SK-N-SH (cell line): ENCODE measurements at regions not wholly inside any gene's neighbourhood (a gene's known extent, or its start where the extent isn't known, plus 50 kb on each side); places are given as distances from the start of the nearest gene placed in this dataset.

Source experiments
- CTCF ChIA-PET: fragments of 300-600, 350-600 bp; formaldehyde crosslinking; extraction: SDS; loops from one replicate; lab custom pipeline; 2021; lab: Yijun Ruan, JAX
- POLR2A ChIA-PET: fragments of 350-600 bp; sonication (Branson Sonifier 250); formaldehyde crosslinking; extraction: SDS; loops from one replicate; lab custom pipeline; 2020; ENCODE audit warnings: antibody characterized with exemption, inconsistent platforms; lab: Yijun Ruan, JAX
- DNase-seq: peaks from one replicate; pipeline ENCODE4 v3.0.0; 2012
- H2AFZ ChIP-seq: fragments of 200-600 bp; sonication (generic); 2 replicates; pipeline ENCODE4 v1.8.1; 2016; ENCODE audit warnings: antibody characterized with exemption, mild to moderate bottlenecking, low read depth
- H3F3A ChIP-seq: fragments of 200-600 bp; sonication (generic); replicated peaks from 2 replicates; pipeline ENCODE3; 2016; ENCODE audit warnings: antibody characterized with exemption, mild to moderate bottlenecking; ENCODE audit not compliant: insufficient read depth
- H3K27ac ChIP-seq, 2 experiments: fragments of 200-500 bp in 1 of 2; fragments of 200-600 bp in 1 of 2; sonication (Bioruptor generic) in 1 of 2; sonication (generic), shearing (Covaris generic) in 1 of 2; 2 replicates each; pipeline versions ENCODE4 v1.5.1 to v1.6.1; 2014 to 2016; ENCODE audit warnings: low read depth in 2 of 2, inconsistent platforms in 1 of 2, low read length in 1 of 2, mild to moderate bottlenecking in 1 of 2, mixed read lengths in 1 of 2
- H3K27me3 ChIP-seq: fragments of 200-600 bp; sonication (generic), shearing (Covaris generic); 2 replicates; pipeline ENCODE4 v1.6.1; 2016; ENCODE audit warnings: mixed run types; ENCODE audit not compliant: insufficient read depth
- H3K36me3 ChIP-seq, 2 experiments: fragments of 200-500 bp in 1 of 2; fragments of 200-600 bp in 1 of 2; sonication (Bioruptor generic) in 1 of 2; sonication (generic) in 1 of 2; replicated peaks in 1 of 2; 2 replicates each; pipeline versions ENCODE3 to v1.5.1; 2014 to 2016; ENCODE audit warnings: low read length in 1 of 2, mild to moderate bottlenecking in 1 of 2; ENCODE audit not compliant: insufficient read depth in 2 of 2, control insufficient read depth in 1 of 2
- H3K4me1 ChIP-seq, 2 experiments: fragments of 200-500 bp in 1 of 2; fragments of 200-600 bp in 1 of 2; sonication (Bioruptor generic) in 1 of 2; sonication (generic), shearing (Covaris generic) in 1 of 2; 2 replicates each; pipeline versions ENCODE4 v1.5.1 to v1.6.1; 2014 to 2016; ENCODE audit warnings: low read depth in 1 of 2, low read length in 1 of 2, mixed run types in 1 of 2; ENCODE audit not compliant: insufficient read depth in 2 of 2, control insufficient read depth in 1 of 2
- H3K4me2 ChIP-seq: fragments of 200-600 bp; sonication (generic), shearing (Covaris generic); 2 replicates; pipeline ENCODE4 v1.6.1; 2017; ENCODE audit warnings: mixed run types
- H3K4me3 ChIP-seq, 2 experiments: fragments of 200-500 bp in 1 of 2; fragments of 200-600 bp in 1 of 2; sonication (Bioruptor generic) in 1 of 2; sonication (generic), shearing (Covaris generic) in 1 of 2; 2 replicates each; pipeline versions ENCODE4 v1.5.1 to v1.8.1; 2014 to 2016; ENCODE audit warnings: low read depth in 2 of 2, inconsistent platforms in 1 of 2, low read length in 1 of 2, mild to moderate bottlenecking in 1 of 2, mixed read lengths in 1 of 2, moderate library complexity in 1 of 2
- H3K79me2 ChIP-seq: fragments of 200-600 bp; sonication (generic); 2 replicates; pipeline ENCODE4 v1.8.1; 2017; ENCODE audit warnings: mild to moderate bottlenecking; ENCODE audit not compliant: insufficient read depth
- H3K9ac ChIP-seq: fragments of 200-600 bp; sonication (generic); 2 replicates; pipeline ENCODE4 v1.6.1; 2017; ENCODE audit warnings: mixed run types
- H3K9me2 ChIP-seq: fragments of 200-600 bp; sonication (generic); 2 replicates; pipeline ENCODE4 v1.6.1; 2017; ENCODE audit warnings: mixed run types
- H3K9me3 ChIP-seq: fragments of 200-600 bp; sonication (generic); 2 replicates; pipeline ENCODE4 v1.6.1; 2017; ENCODE audit warnings: mixed run types, mild to moderate bottlenecking, moderate library complexity
- H4K20me1 ChIP-seq: fragments of 200-600 bp; sonication (generic); 2 replicates; pipeline ENCODE4 v1.6.1; 2017; ENCODE audit warnings: mild to moderate bottlenecking, mixed run types; ENCODE audit not compliant: insufficient read depth
- CHD2 ChIP-seq: fragments of 150-350 bp; IDR thresholded peaks from 2 replicates; pipeline ENCODE4 v1.6.1; 2018; ENCODE audit warnings: low read length; ENCODE audit not compliant: partially characterized antibody
- EP300 ChIP-seq, 2 experiments: IDR thresholded peaks; 2 replicates each; pipeline versions ENCODE4 v1.4.0 to v1.6.1; 2012; ENCODE audit warnings: borderline replicate concordance in 1 of 2, low read depth in 1 of 2, low read length in 1 of 2
- FOSL2 ChIP-seq: IDR thresholded peaks from 2 replicates; pipeline ENCODE4 v1.4.0; 2012; ENCODE audit warnings: low read depth, mild to moderate bottlenecking, moderate library complexity, borderline replicate concordance
- POLR2AphosphoS5 ChIP-seq: IDR thresholded peaks from 2 replicates; pipeline ENCODE4 v1.6.1; 2012; ENCODE audit warnings: low read depth, low read length
- REST ChIP-seq: IDR thresholded peaks from 2 replicates; pipeline ENCODE4 v1.6.1; 2012; ENCODE audit warnings: mild to moderate bottlenecking, low read depth, low read length, moderate library complexity
- RXRA ChIP-seq: IDR thresholded peaks from 2 replicates; pipeline ENCODE4 v1.4.0; 2012; ENCODE audit warnings: low read depth, mild to moderate bottlenecking, borderline replicate concordance
- SIN3A ChIP-seq: IDR thresholded peaks from 2 replicates; pipeline ENCODE4 v1.6.1; 2012; ENCODE audit warnings: low read depth, mild to moderate bottlenecking, low read length, moderate library complexity, borderline replicate concordance
- TAF1 ChIP-seq: IDR thresholded peaks from 2 replicates; pipeline ENCODE4 v1.6.1; 2012; ENCODE audit warnings: low read depth, mild to moderate bottlenecking, low read length, moderate library complexity, borderline replicate concordance
- TCF12 ChIP-seq: IDR thresholded peaks from 2 replicates; pipeline ENCODE4 v1.4.0; 2012
- TEAD4 ChIP-seq: IDR thresholded peaks from 2 replicates; pipeline ENCODE4 v1.4.0; 2012; ENCODE audit warnings: mild to moderate bottlenecking, borderline replicate concordance; ENCODE audit not compliant: insufficient read depth
- WGBS: methylation state at CpG from one replicate; pipeline ENCODE4 v1.1.6; 2017; ENCODE audit warnings: low lambda C conversion rate; 5-methylcytosine and 5-hydroxymethylcytosine counted together
- TF ChIP-seq, protein P1 (sequence below): IDR thresholded peaks from 2 replicates; pipeline ENCODE4 v1.4.0; 2012; ENCODE audit warnings: low read depth, borderline replicate concordance

DNA sequence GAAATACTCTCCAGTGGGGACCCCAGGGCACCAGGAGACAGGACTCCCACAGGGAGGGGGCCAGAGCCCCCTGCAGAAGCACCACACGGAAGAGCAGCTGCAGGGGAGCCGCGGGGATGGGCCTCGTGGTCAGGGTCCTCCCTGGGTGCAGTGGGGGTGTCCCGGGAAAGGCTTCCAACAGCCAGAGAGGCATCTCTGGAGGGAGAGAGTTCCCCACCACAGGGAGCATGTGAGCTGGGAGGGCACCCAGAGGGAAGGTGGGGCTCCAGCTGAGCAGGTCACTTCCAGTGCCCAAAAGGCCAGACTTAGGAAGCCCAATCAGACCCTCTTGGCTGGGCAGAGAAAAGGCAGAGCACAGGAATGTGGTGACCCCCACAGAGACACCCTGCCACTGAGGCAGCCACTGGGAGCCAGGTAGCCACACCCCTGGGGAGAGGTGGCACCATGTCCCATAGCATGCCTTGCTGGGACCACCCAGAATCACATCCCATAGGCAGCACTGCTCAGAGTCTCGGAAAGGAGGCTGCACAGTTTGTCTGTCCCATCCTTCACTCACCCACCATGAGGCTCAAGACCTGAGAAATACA lies 49.9 kb upstream of the LMO1 start:
- Histone ChIP-seq H3K79me2 (no peaks in the 10 kb centered on the region), H3K27me3 (no peaks in the 10 kb centered on the region), H3K4me1 (peaks cover 0 to 13% of the 10 kb centered on the region in 2 experiments; a peak in 2 of 4 replicates), H2AFZ (no peak overlapping the region), H3K4me3 (no peak overlapping the region), H3K27ac (no peak overlapping the region), H3K9me2 (no peaks in the 10 kb centered on the region), H4K20me1 (no peaks in the 10 kb centered on the region), H3K9me3 (no peaks in the 10 kb centered on the region), H3K9ac (no peak overlapping the region), H3F3A (no peaks in the 10 kb centered on the region), H3K36me3 (no peaks in the 10 kb centered on the region), H3K4me2 (no peak overlapping the region)
- no peak for TF ChIP-seq RXRA
- TF ChIP-seq TAF1: no peak
- no peak for TF ChIP-seq POLR2AphosphoS5
- no peak for TF ChIP-seq SIN3A
- TF ChIP-seq TCF12: no peak
- TF ChIP-seq REST: no peak
- TF ChIP-seq, protein P1, sequence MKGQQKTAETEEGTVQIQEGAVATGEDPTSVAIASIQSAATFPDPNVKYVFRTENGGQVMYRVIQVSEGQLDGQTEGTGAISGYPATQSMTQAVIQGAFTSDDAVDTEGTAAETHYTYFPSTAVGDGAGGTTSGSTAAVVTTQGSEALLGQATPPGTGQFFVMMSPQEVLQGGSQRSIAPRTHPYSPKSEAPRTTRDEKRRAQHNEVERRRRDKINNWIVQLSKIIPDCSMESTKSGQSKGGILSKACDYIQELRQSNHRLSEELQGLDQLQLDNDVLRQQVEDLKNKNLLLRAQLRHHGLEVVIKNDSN: no peak
- TF ChIP-seq EP300 (IDR thresholded peaks at IDR 0.05; ENCODE audit: borderline replicate concordance in 1 of 2, low read depth in 1 of 2, low read length in 1 of 2): no peak
- TF ChIP-seq FOSL2: no peak
- no peak for TF ChIP-seq TEAD4
- TF ChIP-seq CHD2: no peak
- WGBS: 62% methylated on average over 5 of the region's 6 CpGs
- POLR2A ChIA-PET: no interaction called here
- DNase-seq: no peak
- CTCF ChIA-PET: interaction anchor here (7.3 kb wide), 1 partner anchor 14 kb away, joined by 40 read pairs; no protein-coding TSS in a partner anchor
